ENCODE measurements at regions not wholly inside any gene's neighbourhood (a gene's known extent, or its start where the extent isn't known, plus 50 kb on each side); places are given as distances from the start of the nearest gene placed in this dataset.
A peak's percentile ranks its signal among the peaks of the same experiment; 100 is the strongest.

GRCh38 chr5:119795768-119796167 lies 166.4 kb downstream of the FAM170A start:
- Histone ChIP-seq H3K9me1 (ENCODE audit: control insufficient read depth, insufficient read depth, low read length) (no peaks in the 10 kb centered on the region), H3K9me3 (replicated peaks; ENCODE audit: control insufficient read depth, insufficient read depth, low read depth, low read length) (no peaks in the 10 kb centered on the region), H3K4me3 (no peak overlapping the region), H3K9ac (ENCODE audit: insufficient read depth in 1 of 2, low read depth in 2 of 2, low read length in 2 of 2) (no peak overlapping the region), H3K79me2 (ENCODE audit: control insufficient read depth, insufficient read depth, low read length) (no peaks in the 10 kb centered on the region), H2AFZ (ENCODE audit: low read depth, low read length) (no peak overlapping the region), H3K36me3 (ENCODE audit: control insufficient read depth, insufficient read depth, low read length) (no peaks in the 10 kb centered on the region), H3K4me1 (replicated peaks in 1 of 2; ENCODE audit: control insufficient read depth in 2 of 2, insufficient read depth in 2 of 2, low read length in 2 of 2) (no peaks in the 10 kb centered on the region), H3K27ac (ENCODE audit: extremely low read depth, low read depth, low read length) (no peak overlapping the region), H3K27me3 (ENCODE audit: control insufficient read depth in 2 of 2, insufficient read depth in 2 of 2, low read length in 2 of 2) (no peaks in the 10 kb centered on the region), H3K4me2 (ENCODE audit: insufficient read depth, low read length) (no peak overlapping the region), H4K20me1 (replicated peaks; ENCODE audit: control insufficient read depth, insufficient read depth, low read length) (no peaks in the 10 kb centered on the region)
- no peak for FAIRE-seq
- POLR2A ChIA-PET = no interaction called here
- CTCF ChIA-PET (ENCODE audit: low intra/inter-chr PET ratio) = no interaction called here
- no peak for ATAC-seq
- 0% methylated on average over 2 of the region's 2 CpGs for WGBS (ENCODE audit: insufficient coverage, low coverage, missing lambda C conversion rate)
- in situ Hi-C loops (cut with MboI) = no loop called here
- intact Hi-C loops (cut with micrococcal nuclease) = no loop called here
- peak in 1 of 4 experiments; percentile 3 for DNase-seq (ENCODE audit: extremely low read depth in 1 of 4, low spot score in 3 of 4)
- BruUV-seq (replicated peaks) = no TSS peak
- TF ChIP-seq FOXA1 (IDR thresholded peaks at IDR 0.05; ENCODE audit: borderline replicate concordance) (no peak), CUX1 (CRISPR knock-in tag; IDR thresholded peaks at IDR 0.05) (no peak), ZNF143 (CRISPR knock-in tag; IDR thresholded peaks at IDR 0.05) (no peak), PRDM10 (IDR thresholded peaks at IDR 0.05; ENCODE audit: partially characterized antibody) (no peak), DLX4 (CRISPR knock-in tag; IDR thresholded peaks at IDR 0.05) (no peak), ZBTB12 (CRISPR knock-in tag; IDR thresholded peaks at IDR 0.05) (no peak), MLX (CRISPR knock-in tag; conservative IDR thresholded peaks at IDR 0.05) (no peak), THRA (IDR thresholded peaks at IDR 0.05) (no peak), SPI1 (IDR thresholded peaks at IDR 0.05; ENCODE audit: borderline replicate concordance, low read depth, low read length) (no peak), ZNF146 (CRISPR knock-in tag; IDR thresholded peaks at IDR 0.05; ENCODE audit: unreplicated experiment) (no peak)

Data from K562 (cell line).